ENCODE measurements at regions not wholly inside any gene's neighbourhood (a gene's known extent, or its start where the extent isn't known, plus 50 kb on each side); places are given as distances from the start of the nearest gene placed in this dataset.

DNA sequence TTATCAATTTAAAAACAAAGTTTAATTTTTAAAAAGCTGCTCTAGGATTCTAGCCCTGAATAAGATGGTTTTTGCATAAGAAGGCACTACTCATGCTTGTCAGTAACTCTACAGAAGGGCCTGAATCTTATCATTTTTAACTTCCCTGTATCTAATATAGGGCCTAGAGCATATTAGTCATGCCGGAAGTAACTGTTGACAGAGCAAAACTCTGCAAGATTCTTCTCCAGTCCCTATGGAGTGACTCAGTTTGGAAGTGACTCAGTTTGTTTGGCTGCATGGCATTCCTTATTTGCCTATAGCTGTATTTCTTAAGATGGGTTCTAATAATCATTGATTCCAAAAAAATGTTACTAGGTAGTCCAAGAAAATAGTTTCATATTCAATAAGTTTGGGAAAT is 431.8 kb upstream of the HTR2C start:
- DNase-seq, result no peak
- peaks cover 13% of the 10 kb centered on the region for H3K27me3 Mint-ChIP-seq
- no peaks in the 10 kb centered on the region for H3K4me1 Mint-ChIP-seq (ENCODE audit: low read depth)
- H3K27ac Mint-ChIP-seq, result no peak overlapping the region
- H3K9me3 Mint-ChIP-seq, result no peaks in the 10 kb centered on the region
- H3K4me3 Mint-ChIP-seq, result no peak overlapping the region
- no peaks in the 10 kb centered on the region for H3K36me3 Mint-ChIP-seq (ENCODE audit: low read depth)

DNA sequence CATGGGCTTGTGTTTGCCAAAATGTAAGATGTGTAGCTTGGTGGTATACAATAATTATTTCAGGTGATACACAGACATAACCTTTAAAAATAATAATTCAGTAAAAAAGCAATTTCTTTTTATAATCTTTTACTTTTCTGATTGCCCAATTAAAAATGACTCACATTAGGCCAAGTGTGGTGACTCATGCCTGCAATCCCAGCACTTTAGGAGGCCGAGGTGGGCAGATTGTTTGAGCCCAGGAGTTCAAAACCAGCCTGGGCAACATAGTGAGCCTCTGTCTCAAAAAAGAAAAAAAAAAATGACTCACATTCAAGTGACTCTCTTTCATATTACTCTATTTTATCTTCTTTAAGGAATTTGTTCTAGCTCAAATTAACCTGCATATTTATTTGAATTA is 449.4 kb upstream of the HTR2C start:
- peaks cover 9% of the 10 kb centered on the region for H3K27me3 Mint-ChIP-seq
- DNase-seq, result no peak
- no peak overlapping the region for H3K4me3 Mint-ChIP-seq
- H3K27ac Mint-ChIP-seq, result no peak overlapping the region
- no peaks in the 10 kb centered on the region for H3K36me3 Mint-ChIP-seq (ENCODE audit: low read depth)
- no peaks in the 10 kb centered on the region for H3K4me1 Mint-ChIP-seq (ENCODE audit: low read depth)
- no peaks in the 10 kb centered on the region for H3K9me3 Mint-ChIP-seq

GRCh38 chrX:114127411-114128025 is 456.4 kb upstream of the HTR2C start:
- H3K9me3 Mint-ChIP-seq, result no peaks in the 10 kb centered on the region
- H3K36me3 Mint-ChIP-seq (ENCODE audit: low read depth), result no peaks in the 10 kb centered on the region
- H3K27ac Mint-ChIP-seq, result no peak overlapping the region
- no peaks in the 10 kb centered on the region for H3K4me1 Mint-ChIP-seq (ENCODE audit: low read depth)
- H3K4me3 Mint-ChIP-seq, result no peak overlapping the region
- no peak for DNase-seq
- H3K27me3 Mint-ChIP-seq, result peaks cover 17% of the 10 kb centered on the region

DNA sequence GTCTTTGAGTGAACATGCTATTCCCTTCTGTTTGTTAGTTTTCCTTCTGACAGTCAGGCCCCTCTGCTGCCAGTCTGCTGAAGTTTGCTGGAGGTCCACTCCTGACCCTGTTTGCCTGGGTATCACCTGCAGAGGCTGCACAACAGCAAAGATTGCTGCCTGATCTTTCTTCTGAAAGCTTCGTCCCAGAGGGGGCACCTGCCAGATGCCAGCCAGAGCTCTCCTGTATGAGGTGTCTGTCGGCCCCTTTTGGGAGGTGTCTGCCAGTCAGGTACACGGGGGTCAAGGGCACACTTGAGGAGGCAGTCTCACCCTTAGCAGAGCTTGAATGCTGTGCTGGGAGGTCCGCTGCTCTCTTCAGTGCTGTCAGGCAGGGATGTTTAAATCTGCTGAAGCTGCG is 456.9 kb upstream of the HTR2C start:
- no peak overlapping the region for H3K4me3 Mint-ChIP-seq
- no peaks in the 10 kb centered on the region for H3K36me3 Mint-ChIP-seq (ENCODE audit: low read depth)
- DNase-seq, result no peak
- no peak overlapping the region for H3K27ac Mint-ChIP-seq
- no peaks in the 10 kb centered on the region for H3K9me3 Mint-ChIP-seq
- H3K4me1 Mint-ChIP-seq (ENCODE audit: low read depth), result no peaks in the 10 kb centered on the region
- peaks cover 17% of the 10 kb centered on the region for H3K27me3 Mint-ChIP-seq

- no peak overlapping the region for H3K27ac Mint-ChIP-seq
- no peaks in the 10 kb centered on the region for H3K36me3 Mint-ChIP-seq (ENCODE audit: low read depth)
- no peak overlapping the region for H3K4me3 Mint-ChIP-seq
- H3K27me3 Mint-ChIP-seq, result peaks cover 22% of the 10 kb centered on the region
- no peaks in the 10 kb centered on the region for H3K4me1 Mint-ChIP-seq (ENCODE audit: low read depth)
- H3K9me3 Mint-ChIP-seq, result no peaks in the 10 kb centered on the region
- no peak for DNase-seq
These were observed 482.8 kb upstream of the HTR2C start for GRCh38 chrX:114101081-114101480.

DNA sequence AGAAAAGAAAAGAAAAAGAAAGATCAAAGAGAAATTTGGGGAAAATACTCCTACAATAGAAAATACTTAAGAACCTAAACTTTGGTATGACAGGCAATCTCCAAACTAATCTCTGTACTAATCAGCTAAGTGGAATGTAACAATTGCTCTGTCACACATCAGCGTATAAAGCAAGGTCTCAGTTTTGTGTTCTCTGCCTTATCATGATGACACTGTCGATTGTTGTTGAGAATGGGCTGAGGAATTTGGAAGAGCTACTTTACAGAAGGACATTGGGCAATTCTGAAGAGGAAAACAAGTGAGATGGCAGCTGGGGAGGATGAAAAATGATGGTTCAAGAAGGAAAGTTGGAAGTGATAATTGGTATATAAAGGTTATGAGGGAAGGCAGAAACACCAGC is 486.0 kb upstream of the HTR2C start:
- DNase-seq, result no peak
- Mint-ChIP-seq H3K4me1 (ENCODE audit: low read depth) (no peaks in the 10 kb centered on the region), H3K27me3 (peaks cover 9% of the 10 kb centered on the region), H3K9me3 (no peaks in the 10 kb centered on the region), H3K36me3 (ENCODE audit: low read depth) (no peaks in the 10 kb centered on the region), H3K27ac (no peak overlapping the region), H3K4me3 (no peak overlapping the region)

DNA sequence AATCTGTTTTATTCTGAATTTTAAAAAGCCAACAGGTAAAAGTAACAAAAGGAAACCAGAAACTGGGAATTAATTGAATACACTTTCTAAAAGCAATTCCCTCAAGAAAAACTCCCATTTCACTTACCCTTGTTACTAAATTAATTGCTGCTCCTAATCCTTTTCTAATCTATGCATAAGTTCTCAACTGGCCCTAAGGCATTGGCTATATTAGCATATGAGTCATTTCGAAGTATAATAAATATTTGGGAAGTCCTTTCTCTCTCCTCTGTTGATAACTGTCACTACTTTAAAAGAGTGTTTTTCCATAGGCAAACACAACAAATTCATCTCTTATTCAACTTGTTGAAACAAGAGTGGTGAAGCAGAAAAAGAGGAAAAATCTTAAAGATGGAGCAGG is 486.5 kb upstream of the HTR2C start:
- DNase-seq, result no peak
- peaks cover 9% of the 10 kb centered on the region for H3K27me3 Mint-ChIP-seq
- no peaks in the 10 kb centered on the region for H3K9me3 Mint-ChIP-seq
- H3K36me3 Mint-ChIP-seq (ENCODE audit: low read depth), result no peaks in the 10 kb centered on the region
- H3K4me1 Mint-ChIP-seq (ENCODE audit: low read depth), result no peaks in the 10 kb centered on the region
- H3K27ac Mint-ChIP-seq, result no peak overlapping the region
- H3K4me3 Mint-ChIP-seq, result no peak overlapping the region

DNA sequence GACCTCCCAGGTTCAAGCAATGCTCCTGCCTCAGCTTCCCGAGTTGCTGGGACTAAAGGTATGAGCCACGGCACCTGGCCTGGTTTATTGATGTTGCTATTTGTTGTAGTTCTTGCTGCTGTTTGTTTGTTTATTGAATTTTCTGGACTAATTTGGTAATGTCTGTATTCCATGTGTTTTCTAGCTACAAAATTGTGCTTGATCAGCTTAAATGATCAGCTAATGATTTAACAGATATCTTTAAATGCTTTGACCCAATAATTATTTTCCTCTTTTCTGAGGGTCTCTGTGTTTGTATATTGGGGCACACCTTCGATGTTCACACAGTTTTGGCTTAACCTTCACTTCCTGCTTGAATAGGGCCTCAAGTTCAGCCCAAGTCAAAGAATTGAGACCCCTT is 488.1 kb upstream of the HTR2C start:
- Mint-ChIP-seq H3K27me3 (peaks cover 5% of the 10 kb centered on the region), H3K36me3 (ENCODE audit: low read depth) (no peaks in the 10 kb centered on the region), H3K27ac (no peak overlapping the region)

GRCh38 chrX:114087543-114087942 is 496.3 kb upstream of the HTR2C start:
- H3K9me3 Mint-ChIP-seq, result no peaks in the 10 kb centered on the region
- no peaks in the 10 kb centered on the region for H3K36me3 Mint-ChIP-seq (ENCODE audit: low read depth)
- peaks cover 25% of the 10 kb centered on the region for H3K27me3 Mint-ChIP-seq
- H3K27ac Mint-ChIP-seq, result no peak overlapping the region
- no peak overlapping the region for H3K4me3 Mint-ChIP-seq
- no peak for DNase-seq
- no peaks in the 10 kb centered on the region for H3K4me1 Mint-ChIP-seq (ENCODE audit: low read depth)

More for the DNA sequence above, 488.1 kb upstream of the HTR2C start:
- no peaks in the 10 kb centered on the region for H3K4me1 Mint-ChIP-seq (ENCODE audit: low read depth)
- H3K9me3 Mint-ChIP-seq, result no peaks in the 10 kb centered on the region
- no peak for DNase-seq
- H3K4me3 Mint-ChIP-seq, result no peak overlapping the region

- Mint-ChIP-seq H3K4me1 (ENCODE audit: low read depth) (no peaks in the 10 kb centered on the region), H3K4me3 (no peak overlapping the region), H3K36me3 (ENCODE audit: low read depth) (no peaks in the 10 kb centered on the region), H3K27me3 (peaks cover 5% of the 10 kb centered on the region), H3K9me3 (no peaks in the 10 kb centered on the region), H3K27ac (no peak overlapping the region)
- no peak for DNase-seq
These were observed 506.1 kb upstream of the HTR2C start for GRCh38 chrX:114077773-114078172.

DNA sequence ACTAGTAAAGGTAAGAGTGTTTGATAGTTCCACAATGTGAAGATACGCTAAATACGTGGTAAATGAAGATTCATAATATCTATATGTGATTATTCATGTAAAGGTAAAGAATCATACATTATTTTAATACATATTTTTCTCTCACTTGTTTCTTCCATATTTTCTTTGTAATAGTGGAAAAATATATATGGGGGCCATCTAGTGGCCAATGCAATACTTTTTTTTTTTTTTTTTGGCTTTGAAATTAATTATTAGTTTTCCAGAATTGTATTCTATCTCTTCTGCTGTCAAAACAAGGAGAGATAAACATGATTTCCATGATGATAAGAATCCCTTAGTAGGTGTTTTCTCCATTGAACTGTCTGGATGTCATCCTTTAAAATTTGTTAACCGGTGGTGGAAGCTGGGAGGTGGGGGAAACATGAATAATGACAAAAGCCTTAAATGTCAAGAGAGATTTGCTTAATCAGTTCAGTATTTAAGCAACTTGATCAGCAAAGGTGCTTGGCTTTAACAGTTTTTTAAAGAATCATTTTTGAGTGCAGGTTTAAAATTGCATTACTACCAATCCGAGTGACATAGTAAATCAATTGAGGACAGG is 508.7 kb upstream of the HTR2C start:
- H3K36me3 Mint-ChIP-seq (ENCODE audit: low read depth), result no peaks in the 10 kb centered on the region
- no peaks in the 10 kb centered on the region for H3K4me1 Mint-ChIP-seq (ENCODE audit: low read depth)
- no peak for DNase-seq
- no peaks in the 10 kb centered on the region for H3K9me3 Mint-ChIP-seq
- no peak overlapping the region for H3K4me3 Mint-ChIP-seq
- no peak overlapping the region for H3K27ac Mint-ChIP-seq
- H3K27me3 Mint-ChIP-seq, result peaks cover 5% of the 10 kb centered on the region

DNA sequence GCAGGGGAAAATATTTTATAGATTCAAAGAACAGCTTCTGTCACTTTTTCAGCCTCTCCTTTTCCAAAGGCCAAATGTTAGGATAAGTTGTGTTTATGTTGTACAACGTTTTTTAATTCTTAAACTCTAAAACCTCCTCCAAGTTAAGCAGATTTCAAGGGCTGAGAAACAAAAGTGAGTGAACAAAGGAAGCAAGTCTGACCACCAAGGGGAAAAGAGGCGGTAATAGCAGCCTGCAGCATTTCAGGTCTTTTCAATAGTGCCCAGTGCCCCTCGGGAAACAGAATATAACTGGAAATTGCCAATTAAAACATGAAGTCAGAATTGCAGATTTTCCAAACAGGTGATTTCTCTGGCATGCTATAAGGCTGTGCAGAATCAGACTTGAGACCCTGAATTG is 510.0 kb upstream of the HTR2C start:
- H3K27ac Mint-ChIP-seq, result no peak overlapping the region
- no peaks in the 10 kb centered on the region for H3K9me3 Mint-ChIP-seq
- no peak overlapping the region for H3K4me3 Mint-ChIP-seq
- no peak for DNase-seq
- H3K4me1 Mint-ChIP-seq (ENCODE audit: low read depth), result no peaks in the 10 kb centered on the region
- H3K36me3 Mint-ChIP-seq (ENCODE audit: low read depth), result no peaks in the 10 kb centered on the region
- peaks cover 5% of the 10 kb centered on the region for H3K27me3 Mint-ChIP-seq

GRCh38 chrX:114071412-114071811 is 512.5 kb upstream of the HTR2C start:
- Mint-ChIP-seq H3K36me3 (ENCODE audit: low read depth) (no peaks in the 10 kb centered on the region), H3K9me3 (no peaks in the 10 kb centered on the region), H3K4me1 (ENCODE audit: low read depth) (no peaks in the 10 kb centered on the region), H3K27ac (no peak overlapping the region), H3K4me3 (no peak overlapping the region), H3K27me3 (peaks cover 5% of the 10 kb centered on the region)
- no peak for DNase-seq

GRCh38 chrX:114065577-114066223 is 518.2 kb upstream of the HTR2C start:
- Mint-ChIP-seq H3K4me3 (no peak overlapping the region), H3K27ac (no peak overlapping the region), H3K9me3 (no peaks in the 10 kb centered on the region), H3K36me3 (ENCODE audit: low read depth) (no peaks in the 10 kb centered on the region), H3K27me3 (peaks cover 3% of the 10 kb centered on the region), H3K4me1 (ENCODE audit: low read depth) (no peaks in the 10 kb centered on the region)
- DNase-seq, result no peak

DNA sequence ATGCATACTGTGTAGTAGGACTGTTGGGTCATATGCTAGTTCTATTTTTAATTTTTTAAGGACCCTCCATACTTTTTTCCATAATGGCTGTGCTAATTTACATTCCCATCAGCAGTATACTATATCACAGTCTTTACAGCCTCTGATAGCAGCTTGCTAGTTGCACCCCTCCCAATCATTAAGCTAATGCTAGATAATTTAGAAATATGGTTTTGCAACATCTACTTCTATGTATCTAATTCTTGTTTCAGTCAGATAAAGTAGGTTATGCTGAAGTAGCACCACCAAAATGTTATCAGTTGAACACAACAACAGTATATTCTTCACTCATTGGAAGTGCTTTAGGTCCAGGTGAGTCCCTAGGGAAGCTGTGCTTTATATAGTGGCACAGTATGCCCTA is 522.7 kb upstream of the HTR2C start:
- no peak for DNase-seq
- Mint-ChIP-seq H3K9me3 (no peaks in the 10 kb centered on the region), H3K4me1 (ENCODE audit: low read depth) (no peaks in the 10 kb centered on the region)

More for the DNA sequence above, 522.7 kb upstream of the HTR2C start:
- no peak overlapping the region for H3K27ac Mint-ChIP-seq
- no peak overlapping the region for H3K4me3 Mint-ChIP-seq
- H3K36me3 Mint-ChIP-seq (ENCODE audit: low read depth), result no peaks in the 10 kb centered on the region
- peaks cover 9% of the 10 kb centered on the region for H3K27me3 Mint-ChIP-seq
